ENCODE measurements at regions not wholly inside any gene's neighbourhood (a gene's known extent, or its start where the extent isn't known, plus 50 kb on each side); places are given as distances from the start of the nearest gene placed in this dataset.

GRCh38 chr1:4928186-4928585 lies 273.8 kb downstream of the AJAP1 start:
- TF ChIP-seq EZH2 (IDR thresholded peaks at IDR 0.05; ENCODE audit: borderline replicate concordance, insufficient read depth, low read depth, low read length, poor library complexity, severe bottlenecking) (no peak), CTCF (IDR thresholded peaks at IDR 0.05) (no peak)
